Keratinocyte (primary cell): ENCODE measurements at regions not wholly inside any gene's neighbourhood (a gene's known extent, or its start where the extent isn't known, plus 50 kb on each side); places are given as distances from the start of the nearest gene placed in this dataset.

Experiments used
- DNase-seq: peaks from one replicate; pipeline ENCODE4 v3.0.0-alpha.2; 2011; ENCODE audit warnings: low read depth, missing footprints, low spot score
- FAIRE-seq: peaks from 2 replicates; lab custom pipeline; 2011; peaks lifted over from hg19 to GRCh38; lab: Jason Lieb, UNC
- H2AFZ ChIP-seq: 2 replicates; pipeline ENCODE4 v1.6.0; 2012; ENCODE audit warnings: low read length, control low read depth, inconsistent platforms; ENCODE audit not compliant: control insufficient read depth
- H3K27ac ChIP-seq: 2 replicates; pipeline ENCODE4 v1.5.1; 2011; ENCODE audit warnings: low read length; ENCODE audit not compliant: control insufficient read depth, insufficient read depth
- H3K27me3 ChIP-seq: 3 replicates; pipeline ENCODE4 v1.6.0; 2011; ENCODE audit warnings: low read length; ENCODE audit not compliant: control insufficient read depth, insufficient read depth; ENCODE audit errors: extremely low read depth
- H3K36me3 ChIP-seq, 2 experiments: 2 replicates in 1 of 2; 3 replicates in 1 of 2; pipeline ENCODE4 v1.5.1; 2011; ENCODE audit warnings: low read length in 2 of 2, mild to moderate bottlenecking in 1 of 2; ENCODE audit not compliant: control insufficient read depth in 2 of 2, insufficient read depth in 2 of 2; ENCODE audit errors: extremely low read depth in 1 of 2
- H3K4me1 ChIP-seq: 3 replicates; pipeline ENCODE4 v1.5.1; 2011; ENCODE audit warnings: low read length; ENCODE audit not compliant: control insufficient read depth, insufficient read depth; ENCODE audit errors: extremely low read depth
- H3K4me2 ChIP-seq: 3 replicates; pipeline ENCODE4 v1.6.0; 2011; ENCODE audit warnings: low read depth, low read length; ENCODE audit not compliant: control insufficient read depth, insufficient read depth; ENCODE audit errors: extremely low read depth
- H3K4me3 ChIP-seq, 3 experiments: fragments of 200-600 bp in 1 of 3; sonication (generic) in 1 of 3; 2 replicates in 2 of 3; 3 replicates in 1 of 3; pipeline ENCODE4 v1.5.1; 2011 to 2016; ENCODE audit warnings: low read length in 3 of 3, mild to moderate bottlenecking in 3 of 3, control low read depth in 2 of 3, inconsistent platforms in 1 of 3, low read depth in 1 of 3, mixed read lengths in 1 of 3, mixed run types in 1 of 3, moderate library complexity in 1 of 3; ENCODE audit not compliant: control insufficient read depth in 2 of 3, insufficient read depth in 2 of 3; ENCODE audit errors: extremely low read depth in 1 of 3
- H3K79me2 ChIP-seq: 2 replicates; pipeline ENCODE4 v1.6.0; 2012; ENCODE audit warnings: low read length; ENCODE audit not compliant: control insufficient read depth, insufficient read depth
- H3K9ac ChIP-seq: 3 replicates; pipeline ENCODE4 v1.6.0; 2011; ENCODE audit warnings: low read length; ENCODE audit not compliant: control insufficient read depth, insufficient read depth; ENCODE audit errors: extremely low read depth
- H3K9me1 ChIP-seq: 3 replicates; pipeline ENCODE4 v1.6.0; 2011; ENCODE audit warnings: low read length; ENCODE audit not compliant: control insufficient read depth, insufficient read depth; ENCODE audit errors: extremely low read depth
- H3K9me3 ChIP-seq: 2 replicates; pipeline ENCODE4 v1.5.1; 2012; ENCODE audit warnings: low read depth, low read length; ENCODE audit not compliant: control insufficient read depth
- H4K20me1 ChIP-seq: 3 replicates; pipeline ENCODE4 v1.6.0; 2011; ENCODE audit warnings: low read length; ENCODE audit not compliant: control insufficient read depth, insufficient read depth; ENCODE audit errors: extremely low read depth
- EZH2 ChIP-seq: IDR thresholded peaks from one replicate; pipeline ENCODE4 v1.6.1; 2012; ENCODE audit warnings: inconsistent platforms, mild to moderate bottlenecking, low read length, moderate library complexity
- dilution Hi-C: fragments of 300-500 bp; cut with MboI; formaldehyde crosslinking; loops from one replicate; pipeline ENCODE4 v1.7.0; 2020; ENCODE audit warnings: low sequenced_read_pairs; ENCODE audit not compliant: extremely low pct_ligation_motif_present
- TF ChIP-seq, protein P1 (sequence below), 3 experiments: IDR thresholded peaks in 1 of 3; conservative IDR thresholded peaks in 1 of 3; optimal IDR thresholded peaks in 1 of 3; 2 replicates in 2 of 3; 3 replicates in 1 of 3; pipeline versions ENCODE3 to v1.5.1; 2011; ENCODE audit warnings: low read length in 3 of 3, mild to moderate bottlenecking in 3 of 3, moderate library complexity in 2 of 3, control low read depth in 1 of 3, inconsistent platforms in 1 of 3; ENCODE audit not compliant: insufficient read depth in 2 of 3; ENCODE audit errors: extremely low read depth in 1 of 3

DNA sequence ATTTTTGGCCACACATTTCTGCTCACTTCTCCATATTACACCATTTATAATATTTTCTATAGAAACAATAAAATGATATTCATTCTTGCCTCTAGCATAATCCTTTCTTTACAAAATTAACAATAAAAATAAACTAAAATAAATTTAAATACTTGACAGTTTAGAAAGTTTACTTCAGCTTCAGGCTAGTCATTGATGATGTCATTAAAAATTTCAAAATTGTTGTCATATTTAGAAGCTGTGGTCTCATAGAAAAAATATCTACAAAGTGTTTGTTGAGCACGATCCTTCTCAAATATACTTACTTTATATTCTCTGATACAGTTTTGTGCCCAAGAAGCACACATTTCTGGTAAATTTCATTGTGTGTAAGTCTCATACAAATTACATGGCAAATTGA is 717.4 kb upstream of the CITED2 start:
- Histone ChIP-seq H3K27ac (no peak overlapping the region), H4K20me1 (no peaks in the 10 kb centered on the region), H3K79me2 (no peaks in the 10 kb centered on the region), H3K4me1 (no peaks in the 10 kb centered on the region), H3K9ac (no peak overlapping the region), H2AFZ (no peak overlapping the region), H3K4me2 (no peak overlapping the region), H3K36me3 (no peaks in the 10 kb centered on the region), H3K9me3 (no peaks in the 10 kb centered on the region), H3K4me3 (no peak overlapping the region), H3K9me1 (no peaks in the 10 kb centered on the region), H3K27me3 (no peaks in the 10 kb centered on the region)
- DNase-seq, result no peak
- FAIRE-seq, result no peak
- dilution Hi-C loops, result no loop called here
- TF ChIP-seq, protein P1, sequence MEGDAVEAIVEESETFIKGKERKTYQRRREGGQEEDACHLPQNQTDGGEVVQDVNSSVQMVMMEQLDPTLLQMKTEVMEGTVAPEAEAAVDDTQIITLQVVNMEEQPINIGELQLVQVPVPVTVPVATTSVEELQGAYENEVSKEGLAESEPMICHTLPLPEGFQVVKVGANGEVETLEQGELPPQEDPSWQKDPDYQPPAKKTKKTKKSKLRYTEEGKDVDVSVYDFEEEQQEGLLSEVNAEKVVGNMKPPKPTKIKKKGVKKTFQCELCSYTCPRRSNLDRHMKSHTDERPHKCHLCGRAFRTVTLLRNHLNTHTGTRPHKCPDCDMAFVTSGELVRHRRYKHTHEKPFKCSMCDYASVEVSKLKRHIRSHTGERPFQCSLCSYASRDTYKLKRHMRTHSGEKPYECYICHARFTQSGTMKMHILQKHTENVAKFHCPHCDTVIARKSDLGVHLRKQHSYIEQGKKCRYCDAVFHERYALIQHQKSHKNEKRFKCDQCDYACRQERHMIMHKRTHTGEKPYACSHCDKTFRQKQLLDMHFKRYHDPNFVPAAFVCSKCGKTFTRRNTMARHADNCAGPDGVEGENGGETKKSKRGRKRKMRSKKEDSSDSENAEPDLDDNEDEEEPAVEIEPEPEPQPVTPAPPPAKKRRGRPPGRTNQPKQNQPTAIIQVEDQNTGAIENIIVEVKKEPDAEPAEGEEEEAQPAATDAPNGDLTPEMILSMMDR (optimal IDR thresholded peaks at IDR 0.05 in 1 of 3, IDR thresholded peaks at IDR 0.05 in 1 of 3, conservative IDR thresholded peaks at IDR 0.05 in 1 of 3; ENCODE audit: extremely low read depth in 1 of 3, insufficient read depth in 2 of 3, low read length in 3 of 3), result no peak
- TF ChIP-seq EZH2, result no peak

DNA sequence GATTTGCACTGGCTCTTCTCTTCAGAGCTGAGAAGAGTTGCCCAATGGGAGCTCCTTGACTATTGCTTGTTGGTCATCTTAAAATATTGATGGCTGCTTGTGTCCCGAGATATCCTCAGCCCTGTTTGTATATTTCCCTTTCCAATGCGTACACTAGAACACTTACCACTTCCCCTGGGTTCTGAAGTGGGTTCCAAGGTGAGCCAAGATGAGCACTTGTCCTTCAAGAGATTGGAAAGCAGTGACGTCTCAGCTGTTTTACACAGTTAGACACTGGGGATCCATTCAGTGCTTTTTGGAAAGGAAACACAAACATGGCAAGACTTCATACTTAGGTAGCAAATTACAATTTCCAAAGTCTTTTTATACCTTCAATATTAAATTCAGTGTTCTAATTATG is 716.4 kb upstream of the CITED2 start:
- Histone ChIP-seq H4K20me1 (no peaks in the 10 kb centered on the region), H3K4me1 (no peaks in the 10 kb centered on the region), H2AFZ (no peak overlapping the region), H3K4me3 (no peak overlapping the region), H3K27me3 (no peaks in the 10 kb centered on the region), H3K79me2 (no peaks in the 10 kb centered on the region), H3K9me3 (no peaks in the 10 kb centered on the region), H3K9ac (no peak overlapping the region), H3K4me2 (no peak overlapping the region), H3K36me3 (no peaks in the 10 kb centered on the region), H3K9me1 (no peaks in the 10 kb centered on the region), H3K27ac (no peak overlapping the region)
- DNase-seq (no peak), FAIRE-seq (no peak)
- TF ChIP-seq, protein P1 (optimal IDR thresholded peaks at IDR 0.05 in 1 of 3, IDR thresholded peaks at IDR 0.05 in 1 of 3, conservative IDR thresholded peaks at IDR 0.05 in 1 of 3; ENCODE audit: extremely low read depth in 1 of 3, insufficient read depth in 2 of 3, low read length in 3 of 3), result no peak
- no peak for TF ChIP-seq EZH2
- dilution Hi-C loops, result no loop called here
